ENCODE measurements at regions not wholly inside any gene's neighbourhood (a gene's known extent, or its start where the extent isn't known, plus 50 kb on each side); places are given as distances from the start of the nearest gene placed in this dataset.

DNA sequence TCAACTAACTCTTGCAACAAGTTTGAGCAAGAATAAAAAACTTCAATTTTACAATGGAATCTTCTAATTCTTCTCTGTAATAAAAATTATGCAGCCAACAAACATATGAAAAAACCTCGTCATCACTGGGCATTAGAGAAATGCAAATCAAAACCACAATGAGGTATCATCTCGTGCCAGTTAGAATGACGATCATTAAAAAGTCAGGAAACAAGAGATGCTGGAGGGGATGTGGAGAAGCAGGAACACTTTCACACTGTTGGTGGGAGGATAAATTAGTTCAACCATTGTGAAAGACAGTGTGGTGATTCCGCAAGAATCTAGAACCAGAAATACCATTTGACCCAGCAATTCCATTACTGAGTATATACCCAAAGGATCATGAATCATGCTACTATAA lies 327.5 kb upstream of the LYPLAL1 start:
- TF ChIP-seq POLR2A (IDR thresholded peaks at IDR 0.05) = no peak
- no peak for TF ChIP-seq CTCF (IDR thresholded peaks at IDR 0.05)

All from ovary (tissue), 3 donors.